ENCODE measurements at regions not wholly inside any gene's neighbourhood (a gene's known extent, or its start where the extent isn't known, plus 50 kb on each side); places are given as distances from the start of the nearest gene placed in this dataset.
"Not testable (repeated sequence)": the region's sequence is repeated elsewhere in the genome, so short reads cannot be mapped to it uniquely, and the experiment has no call there.

GRCh38 chr3:95167748-95168147 lies 1104.9 kb downstream of the NSUN3 start:
- DNase-seq: no peak

- DNase-seq: no peak
Measured at GRCh38 chr3:95168526-95168925, 1105.7 kb downstream of the NSUN3 start.

GRCh38 chr3:95172164-95172943 lies 1109.5 kb downstream of the NSUN3 start:
- DNase-seq: no peak

GRCh38 chr3:95177096-95177495 lies 1114.2 kb downstream of the NSUN3 start:
- DNase-seq: no peak

GRCh38 chr3:95184038-95184437 lies 1121.2 kb downstream of the NSUN3 start:
- no peak for DNase-seq

- DNase-seq: no peak
Measured at GRCh38 chr3:95189348-95189747, 1126.5 kb downstream of the NSUN3 start.

GRCh38 chr3:95197661-95198060 lies 1134.8 kb downstream of the NSUN3 start:
- no peak for DNase-seq

GRCh38 chr3:95200384-95200783 lies 1137.5 kb downstream of the NSUN3 start:
- DNase-seq: no peak

GRCh38 chr3:95210878-95211277 lies 1148.0 kb downstream of the NSUN3 start:
- DNase-seq: no peak

GRCh38 chr3:95212117-95212516 lies 1149.3 kb downstream of the NSUN3 start:
- no peak for DNase-seq

GRCh38 chr3:95215437-95215957 lies 1152.6 kb downstream of the NSUN3 start:
- no peak for DNase-seq

- DNase-seq: no peak
Measured at GRCh38 chr3:95217661-95218060, 1154.8 kb downstream of the NSUN3 start.

- no peak for DNase-seq
Measured at GRCh38 chr3:95218484-95218883, 1155.6 kb downstream of the NSUN3 start.

GRCh38 chr3:95226437-95226836 lies 1163.6 kb downstream of the NSUN3 start:
- no peak for DNase-seq

- DNase-seq: no peak
Measured at GRCh38 chr3:95227092-95227491, 1164.2 kb downstream of the NSUN3 start.

- DNase-seq: no peak
Measured at GRCh38 chr3:95228416-95228815, 1165.6 kb downstream of the NSUN3 start.

GRCh38 chr3:95235916-95236315 lies 1173.1 kb downstream of the NSUN3 start:
- no peak for DNase-seq

- no peak for DNase-seq
Measured at GRCh38 chr3:95237783-95238182, 1174.9 kb downstream of the NSUN3 start.

- no peak for DNase-seq
Measured at GRCh38 chr3:95240395-95240794, 1177.5 kb downstream of the NSUN3 start.

GRCh38 chr3:95241256-95241655 lies 1178.4 kb downstream of the NSUN3 start:
- DNase-seq: not testable (repeated sequence)

GRCh38 chr3:95246413-95246812 lies 1183.6 kb downstream of the NSUN3 start:
- no peak for DNase-seq

- DNase-seq: no peak
Measured at GRCh38 chr3:95254061-95254460, 1191.2 kb downstream of the NSUN3 start.

GRCh38 chr3:95254758-95255157 lies 1191.9 kb downstream of the NSUN3 start:
- DNase-seq: no peak

- no peak for DNase-seq
Measured at GRCh38 chr3:95265129-95265528, 1202.3 kb downstream of the NSUN3 start.
